ENCODE measurements at regions not wholly inside any gene's neighbourhood (a gene's known extent, or its start where the extent isn't known, plus 50 kb on each side); places are given as distances from the start of the nearest gene placed in this dataset.

GRCh38 chr5:117805058-117805457 is 1183.3 kb downstream of the DTWD2 start:
- no peak for DNase-seq (ENCODE audit: low read depth in 3 of 3)

- no peak for DNase-seq (ENCODE audit: low read depth in 3 of 3)
Measured at GRCh38 chr5:117803533-117803932, 1184.8 kb downstream of the DTWD2 start.

GRCh38 chr5:117801583-117801982 is 1186.8 kb downstream of the DTWD2 start:
- DNase-seq (ENCODE audit: low read depth in 3 of 3), result no peak

- DNase-seq (ENCODE audit: low read depth in 3 of 3), result no peak
Measured at GRCh38 chr5:117800261-117800660, 1188.1 kb downstream of the DTWD2 start.

- no peak for DNase-seq (ENCODE audit: low read depth in 3 of 3)
Measured at GRCh38 chr5:117794847-117795246, 1193.5 kb downstream of the DTWD2 start.

GRCh38 chr5:117793963-117794362 is 1194.4 kb downstream of the DTWD2 start:
- no peak for DNase-seq (ENCODE audit: low read depth in 3 of 3)

GRCh38 chr5:117792476-117792875 is 1195.9 kb downstream of the DTWD2 start:
- no peak for DNase-seq (ENCODE audit: low read depth in 3 of 3)

GRCh38 chr5:117788596-117788995 is 1199.8 kb downstream of the DTWD2 start:
- no peak for DNase-seq (ENCODE audit: low read depth in 3 of 3)

GRCh38 chr5:117779171-117779570 is 1204.5 kb upstream of the SEMA6A start:
- no peak for DNase-seq (ENCODE audit: low read depth in 3 of 3)

GRCh38 chr5:117776977-117777376 is 1202.4 kb upstream of the SEMA6A start:
- no peak for DNase-seq (ENCODE audit: low read depth in 3 of 3)

- DNase-seq (ENCODE audit: low read depth in 3 of 3), result no peak
Measured at GRCh38 chr5:117769877-117770276, 1195.3 kb upstream of the SEMA6A start.

GRCh38 chr5:117763271-117763670 is 1188.6 kb upstream of the SEMA6A start:
- no peak for DNase-seq (ENCODE audit: low read depth in 3 of 3)

GRCh38 chr5:117761186-117761585 is 1186.6 kb upstream of the SEMA6A start:
- no peak for DNase-seq (ENCODE audit: low read depth in 3 of 3)

GRCh38 chr5:117759849-117760499 is 1185.4 kb upstream of the SEMA6A start:
- DNase-seq (ENCODE audit: low read depth in 3 of 3), result no peak

- DNase-seq (ENCODE audit: low read depth in 3 of 3), result no peak
Measured at GRCh38 chr5:117752403-117752802, 1177.8 kb upstream of the SEMA6A start.

GRCh38 chr5:117748336-117748735 is 1173.7 kb upstream of the SEMA6A start:
- no peak for DNase-seq (ENCODE audit: low read depth in 3 of 3)

- no peak for DNase-seq (ENCODE audit: low read depth in 3 of 3)
Measured at GRCh38 chr5:117743337-117743736, 1168.7 kb upstream of the SEMA6A start.

- no peak for DNase-seq (ENCODE audit: low read depth in 3 of 3)
Measured at GRCh38 chr5:117741655-117742206, 1167.1 kb upstream of the SEMA6A start.

GRCh38 chr5:117740268-117740667 is 1165.6 kb upstream of the SEMA6A start:
- no peak for DNase-seq (ENCODE audit: low read depth in 3 of 3)

GRCh38 chr5:117738571-117738970 is 1163.9 kb upstream of the SEMA6A start:
- no peak for DNase-seq (ENCODE audit: low read depth in 3 of 3)

- no peak for DNase-seq (ENCODE audit: low read depth in 3 of 3)
Measured at GRCh38 chr5:117736698-117737097, 1162.1 kb upstream of the SEMA6A start.

- no peak for DNase-seq (ENCODE audit: low read depth in 3 of 3)
Measured at GRCh38 chr5:117734056-117734455, 1159.4 kb upstream of the SEMA6A start.

GRCh38 chr5:117733051-117733450 is 1158.4 kb upstream of the SEMA6A start:
- DNase-seq (ENCODE audit: low read depth in 3 of 3), result no peak

GRCh38 chr5:117732264-117732663 is 1157.6 kb upstream of the SEMA6A start:
- DNase-seq (ENCODE audit: low read depth in 3 of 3), result no peak

All from stimulated activated CD4-positive, alpha-beta T cell treated with anti-CD3 and anti-CD28 coated beads, TNF-alpha, amount 100 ng/mL, for 48 hours (primary cell).